ENCODE measurements at regions not wholly inside any gene's neighbourhood (a gene's known extent, or its start where the extent isn't known, plus 50 kb on each side); places are given as distances from the start of the nearest gene placed in this dataset.

DNA sequence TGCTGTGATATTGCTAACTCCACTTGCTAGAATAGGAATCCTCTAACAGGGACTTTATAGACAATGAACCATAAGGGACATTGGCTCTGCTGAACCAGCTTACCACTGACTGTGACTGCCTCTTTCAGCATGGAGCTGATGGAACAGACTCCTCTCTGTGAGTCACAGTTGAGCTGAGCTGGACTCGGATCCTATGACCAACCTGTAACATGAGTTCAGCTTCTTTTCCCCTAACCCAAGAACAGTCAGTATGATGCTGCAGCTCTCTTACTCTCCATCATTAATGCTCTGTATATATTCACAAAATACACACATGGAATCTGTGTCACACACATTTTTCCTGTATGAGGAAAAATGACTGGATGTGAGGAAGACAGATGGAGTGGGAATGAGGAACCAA is 177.9 kb upstream of the BET1 start:
- CTCF ChIA-PET, result interaction anchor here (0.5 to 1.3 kb wide), 5 partner anchors 9 to 290 kb away, joined by 3 to 8 read pairs (median 3); no protein-coding TSS in a partner anchor

DNA sequence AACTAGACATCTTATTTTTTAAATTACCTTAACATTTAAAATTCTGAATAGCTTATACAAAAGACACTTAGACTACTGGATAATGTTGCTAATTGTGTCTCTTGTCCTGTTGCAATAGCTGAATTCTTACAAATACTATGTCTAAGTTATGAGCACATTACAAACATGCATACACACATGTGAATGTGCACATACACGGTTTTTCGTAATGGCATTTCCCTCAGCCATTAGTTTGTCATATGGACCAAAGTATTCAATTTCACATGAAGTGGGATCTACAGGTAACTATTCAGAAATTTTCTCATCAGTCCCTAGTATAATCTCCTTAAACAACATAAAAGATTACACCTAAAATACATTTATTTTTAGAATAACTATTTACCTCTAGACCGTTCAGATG is 178.6 kb upstream of the BET1 start:
- ChIA-PET POLR2A (no interaction called here), CTCF (interaction anchor here (0.7 to 1.3 kb wide), 2 partner anchors 10 to 91 kb away, joined by 3 to 8 read pairs; no protein-coding TSS in a partner anchor)
- H3K27me3 ChIP-seq (ENCODE audit: insufficient read depth), result no peaks in the 10 kb centered on the region
- H3K79me2 ChIP-seq (ENCODE audit: insufficient read depth), result no peaks in the 10 kb centered on the region
- DNase-seq, result no peak
- peak overlapping the region in 1 of 2 experiments; percentile 27; a peak in 1 of 4 replicates for H3K4me3 ChIP-seq (ENCODE audit: low read depth in 2 of 2, low read length in 1 of 2)
- H3K36me3 ChIP-seq (replicated peaks in 1 of 2; ENCODE audit: control insufficient read depth in 1 of 2, insufficient read depth in 2 of 2, low read length in 1 of 2), result no peaks in the 10 kb centered on the region
- H3F3A ChIP-seq (replicated peaks; ENCODE audit: insufficient read depth), result peaks cover 23% of the 10 kb centered on the region
- peaks cover 0 to 21% of the 10 kb centered on the region in 2 experiments; a peak in 1 of 4 replicates for H3K4me1 ChIP-seq (ENCODE audit: control insufficient read depth in 1 of 2, insufficient read depth in 2 of 2, low read depth in 1 of 2, low read length in 1 of 2)
- H3K27ac ChIP-seq (ENCODE audit: low read depth in 2 of 2, low read length in 1 of 2), result peak overlapping the region; percentile 81 to 97; a peak in 3 of 4 replicates
- no peaks in the 10 kb centered on the region for H4K20me1 ChIP-seq (ENCODE audit: insufficient read depth)
- no peaks in the 10 kb centered on the region for H3K9me3 ChIP-seq
- peak overlapping the region; percentile 62; the same call in 1 of the 2 replicates for H3K4me2 ChIP-seq
- peak overlapping the region; percentile 68 for H3K9ac ChIP-seq
- H2AFZ ChIP-seq (ENCODE audit: low read depth), result peak overlapping the region; percentile 45
- TF ChIP-seq CTCF (IDR thresholded peaks at IDR 0.05), result no peak
- H3K9me2 ChIP-seq, result no peaks in the 10 kb centered on the region
- WGBS (ENCODE audit: low lambda C conversion rate), result 90% methylated on average over 3 of the region's 3 CpGs

More for the DNA sequence above, 177.9 kb upstream of the BET1 start:
- peaks cover 0 to 21% of the 10 kb centered on the region in 2 experiments; a peak in 1 of 4 replicates for H3K4me1 ChIP-seq (ENCODE audit: control insufficient read depth in 1 of 2, insufficient read depth in 2 of 2, low read depth in 1 of 2, low read length in 1 of 2)
- 46% methylated on average over 1 of the region's 1 CpG for WGBS (ENCODE audit: low lambda C conversion rate)
- TF ChIP-seq, protein P1, sequence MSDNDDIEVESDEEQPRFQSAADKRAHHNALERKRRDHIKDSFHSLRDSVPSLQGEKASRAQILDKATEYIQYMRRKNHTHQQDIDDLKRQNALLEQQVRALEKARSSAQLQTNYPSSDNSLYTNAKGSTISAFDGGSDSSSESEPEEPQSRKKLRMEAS (IDR thresholded peaks at IDR 0.05; ENCODE audit: low read depth), result no peak
- TF ChIP-seq CTCF (IDR thresholded peaks at IDR 0.05), result no peak
- TF ChIP-seq PBX3 (IDR thresholded peaks at IDR 0.05), result 0 out of 2 replicates have a peak, but pooled peaks have one; percentile 3
- TF ChIP-seq JUND (IDR thresholded peaks at IDR 0.05), result 0 out of 2 replicates have a peak, but pooled peaks have one; percentile 2
- peak; percentile 3; the same call in 1 of the 2 replicates for TF ChIP-seq FOSL2 (IDR thresholded peaks at IDR 0.05; ENCODE audit: borderline replicate concordance, low read depth)
- H3K9ac ChIP-seq, result no peak overlapping the region
- H3F3A ChIP-seq (replicated peaks; ENCODE audit: insufficient read depth), result peaks cover 23% of the 10 kb centered on the region
- H2AFZ ChIP-seq (ENCODE audit: low read depth), result no peak overlapping the region
- 0 out of 2 replicates have a peak overlapping the region, but pooled peaks have one; percentile 62 for H3K4me2 ChIP-seq
- DNase-seq, result no peak
- H3K4me3 ChIP-seq (ENCODE audit: low read depth in 2 of 2, low read length in 1 of 2), result no peak overlapping the region
- peak overlapping the region; percentile 4 to 97; a peak in 3 of 4 replicates for H3K27ac ChIP-seq (ENCODE audit: low read depth in 2 of 2, low read length in 1 of 2)
- no peaks in the 10 kb centered on the region for H3K79me2 ChIP-seq (ENCODE audit: insufficient read depth)
- no peaks in the 10 kb centered on the region for H3K27me3 ChIP-seq (ENCODE audit: insufficient read depth)
- POLR2A ChIA-PET, result no interaction called here
- no peaks in the 10 kb centered on the region for H4K20me1 ChIP-seq (ENCODE audit: insufficient read depth)
- H3K9me3 ChIP-seq, result no peaks in the 10 kb centered on the region
- H3K36me3 ChIP-seq (replicated peaks in 1 of 2; ENCODE audit: control insufficient read depth in 1 of 2, insufficient read depth in 2 of 2, low read length in 1 of 2), result no peaks in the 10 kb centered on the region
- H3K9me2 ChIP-seq, result no peaks in the 10 kb centered on the region

All from SK-N-SH (cell line).